Middle frontal gyrus (tissue), 1 donor: ENCODE measurements at regions not wholly inside any gene's neighbourhood (a gene's known extent, or its start where the extent isn't known, plus 50 kb on each side); places are given as distances from the start of the nearest gene placed in this dataset.

ENCODE experiments used
- DNase-seq: peaks from one replicate; pipeline ENCODE4 v3.0.0-alpha.2; 2015; ENCODE audit warnings: low spot score; ENCODE audit errors: extremely low spot score

- DNase-seq, result no peak
Measured at GRCh38 chr13:50677258-50677657, 166.2 kb downstream of the DLEU7 start.

DNA sequence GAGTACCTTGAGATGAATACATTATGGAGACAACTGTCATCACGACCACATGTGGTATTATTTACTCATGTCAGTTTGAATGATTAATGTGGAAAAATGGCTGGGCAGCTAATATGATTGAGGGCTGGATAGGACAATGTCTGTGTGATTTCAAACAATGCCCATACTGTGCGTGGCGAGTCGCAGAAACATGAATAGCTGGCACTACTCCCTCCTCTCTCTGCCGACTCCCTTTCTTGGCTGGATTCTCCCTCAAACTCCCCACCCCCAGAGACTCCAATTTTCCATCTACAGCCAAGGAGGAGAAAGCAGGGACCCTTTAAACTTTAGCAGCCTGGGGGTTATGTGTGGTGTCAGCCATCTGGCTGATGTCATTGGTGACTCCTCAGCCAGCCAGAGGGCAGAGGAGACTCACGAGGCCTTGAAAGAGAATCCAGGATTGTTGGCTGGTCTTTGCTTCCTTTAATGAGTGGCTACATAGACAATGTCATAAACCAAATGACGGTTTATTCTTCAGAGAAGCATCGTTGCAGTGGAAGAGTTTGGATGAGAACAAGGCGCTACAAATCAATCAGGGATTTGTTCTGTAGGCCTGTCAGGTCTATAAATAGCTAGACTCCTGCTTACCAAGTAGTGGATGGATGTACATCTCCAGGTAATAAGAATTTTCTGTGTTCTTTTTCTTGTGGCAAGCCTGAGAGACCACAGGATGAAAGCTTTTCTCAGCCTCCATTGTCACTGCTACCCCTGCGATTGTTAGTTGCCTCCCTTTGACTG lies 165.6 kb downstream of the DLEU7 start:
- no peak for DNase-seq

DNA sequence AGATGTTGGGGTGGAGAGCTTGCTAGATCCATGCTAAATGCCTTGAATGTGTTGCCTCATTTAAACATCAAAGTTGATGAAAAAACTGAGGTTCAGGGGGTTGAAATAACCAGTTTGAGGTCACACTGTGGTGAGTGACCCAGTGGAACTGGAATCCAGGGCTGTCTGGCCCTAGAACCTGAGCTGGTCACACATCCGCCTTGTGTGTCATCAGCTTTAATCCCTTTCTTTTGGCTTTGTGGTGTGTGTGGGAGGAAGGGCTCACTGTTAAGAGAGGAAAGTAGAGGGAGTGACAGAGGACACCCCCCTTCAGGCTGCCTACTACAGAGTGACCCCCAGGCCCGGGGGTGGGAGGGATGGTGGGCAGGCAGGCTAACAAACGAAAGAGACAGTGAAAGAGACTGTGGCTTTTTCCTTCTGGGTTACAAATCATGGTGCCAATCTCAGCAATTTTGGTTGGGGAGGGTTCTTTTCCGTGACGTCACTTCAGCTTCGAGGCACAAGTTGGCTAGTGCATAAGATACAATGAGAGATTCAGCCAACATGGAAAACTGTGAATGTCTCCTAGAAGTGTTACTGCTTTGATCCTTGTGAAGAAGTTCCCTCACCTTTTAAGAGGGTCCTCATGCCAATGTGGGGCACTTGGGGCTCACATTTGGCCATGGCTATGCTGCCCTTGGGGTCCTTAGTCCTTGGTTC lies 164.9 kb downstream of the DLEU7 start:
- DNase-seq, result no peak

- DNase-seq, result no peak
Measured at GRCh38 chr13:50679321-50679720, 164.2 kb downstream of the DLEU7 start.

GRCh38 chr13:50682002-50682401 lies 161.5 kb downstream of the DLEU7 start:
- no peak for DNase-seq

- DNase-seq, result no peak
Measured at GRCh38 chr13:50682966-50683365, 160.5 kb downstream of the DLEU7 start.

- DNase-seq, result no peak
Measured at GRCh38 chr13:50684366-50684765, 159.1 kb downstream of the DLEU7 start.

DNA sequence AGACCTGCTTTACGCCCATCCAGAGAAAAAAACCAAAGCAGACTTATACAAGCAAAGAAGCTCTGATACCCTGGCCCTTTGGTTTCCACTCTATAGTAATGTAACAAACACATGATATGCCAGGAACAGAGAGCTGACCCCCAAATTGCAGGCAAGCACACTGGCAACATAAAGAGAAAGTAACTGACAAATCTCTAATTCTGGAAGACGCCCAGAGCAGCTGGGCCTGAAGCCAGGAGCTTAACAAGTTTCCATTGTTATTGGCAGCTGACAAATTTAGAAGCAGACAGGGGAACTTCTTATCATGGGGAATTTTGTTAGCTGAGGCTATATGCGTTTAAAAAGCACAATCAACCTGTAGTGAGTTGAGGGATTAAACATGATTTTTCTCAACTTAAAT lies 158.0 kb downstream of the DLEU7 start:
- DNase-seq, result peak; percentile 85

DNA sequence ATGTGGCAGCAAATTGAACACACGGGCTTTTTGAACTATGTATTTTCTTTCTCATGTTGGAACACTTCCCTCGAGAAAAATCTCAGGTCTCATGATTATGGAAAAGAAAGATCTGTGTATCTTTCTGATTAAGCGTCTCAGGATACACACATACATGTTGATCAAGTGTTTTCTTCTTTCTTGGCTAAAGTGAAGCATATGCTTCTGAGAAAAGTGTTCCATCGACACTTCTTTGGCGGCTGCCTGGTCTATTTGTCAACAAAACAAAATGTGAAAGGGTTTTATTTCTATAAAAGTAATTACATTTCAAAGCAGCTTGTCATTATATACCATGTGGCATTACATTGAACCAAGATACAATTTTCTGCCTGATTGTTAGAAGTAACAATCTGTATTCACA lies 157.5 kb downstream of the DLEU7 start:
- DNase-seq, result no peak

DNA sequence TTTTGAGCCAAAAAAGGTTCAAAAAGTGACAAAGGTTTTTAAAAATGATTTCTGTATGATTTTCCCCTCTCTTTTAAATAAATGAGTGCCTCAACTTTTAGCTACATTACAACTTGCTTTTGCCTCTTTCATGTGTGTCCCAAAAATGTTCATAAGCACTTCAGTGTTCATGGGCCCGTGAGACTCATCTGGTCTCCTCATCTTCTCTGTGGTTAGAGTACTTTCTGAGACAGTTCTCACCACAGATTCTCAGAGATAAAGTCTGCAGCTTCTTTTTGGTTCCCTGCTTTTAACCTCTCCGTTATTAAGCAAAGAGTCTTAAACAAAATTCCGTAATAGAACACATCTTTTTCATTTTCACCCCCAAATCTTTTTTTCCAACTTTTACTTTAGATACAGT lies 156.9 kb downstream of the DLEU7 start:
- DNase-seq, result no peak

- no peak for DNase-seq
Measured at GRCh38 chr13:50687545-50687944, 155.9 kb downstream of the DLEU7 start.

DNA sequence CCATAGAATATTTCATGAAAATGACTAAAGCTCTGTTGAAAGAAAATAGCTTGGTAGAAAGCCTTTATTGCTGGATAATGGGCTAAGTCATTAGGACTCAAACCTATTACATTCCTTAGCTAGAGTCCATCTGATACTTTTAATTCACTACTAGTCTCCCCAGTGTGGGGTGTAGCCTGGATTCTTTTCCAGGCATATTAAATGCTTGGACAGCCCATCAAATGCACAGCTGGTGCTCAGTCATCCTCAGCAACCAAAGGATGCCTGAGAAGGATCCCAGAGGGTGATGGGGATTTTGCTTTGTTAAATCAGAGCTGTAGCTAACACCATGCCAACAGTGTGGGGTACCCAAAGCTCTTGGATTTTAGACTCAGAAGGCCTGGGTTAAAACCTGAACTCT lies 153.5 kb downstream of the DLEU7 start:
- no peak for DNase-seq

DNA sequence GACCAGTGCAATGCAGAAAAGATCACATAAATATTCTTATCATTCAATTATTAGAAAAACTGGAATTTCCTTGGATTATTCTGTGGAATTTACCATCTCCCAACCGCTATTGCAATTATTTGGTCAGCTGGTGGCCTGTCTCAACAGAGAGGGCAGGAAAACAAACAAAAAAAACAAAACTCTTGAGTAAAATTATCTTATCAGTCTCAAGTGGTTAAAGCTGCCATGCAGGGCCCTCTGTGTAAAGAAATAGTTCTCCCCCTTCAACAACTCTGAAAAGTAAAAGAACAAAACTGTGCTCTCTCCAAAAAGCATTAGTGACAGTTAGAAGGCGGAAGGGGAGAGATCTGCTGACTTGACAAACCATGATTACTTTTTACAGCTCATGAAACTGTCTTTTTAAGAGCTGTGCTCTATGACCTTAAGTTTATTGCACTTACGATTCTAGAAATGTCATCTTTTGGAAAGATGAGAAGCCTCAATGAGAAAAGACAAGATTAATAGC lies 152.3 kb downstream of the DLEU7 start:
- DNase-seq, result no peak

DNA sequence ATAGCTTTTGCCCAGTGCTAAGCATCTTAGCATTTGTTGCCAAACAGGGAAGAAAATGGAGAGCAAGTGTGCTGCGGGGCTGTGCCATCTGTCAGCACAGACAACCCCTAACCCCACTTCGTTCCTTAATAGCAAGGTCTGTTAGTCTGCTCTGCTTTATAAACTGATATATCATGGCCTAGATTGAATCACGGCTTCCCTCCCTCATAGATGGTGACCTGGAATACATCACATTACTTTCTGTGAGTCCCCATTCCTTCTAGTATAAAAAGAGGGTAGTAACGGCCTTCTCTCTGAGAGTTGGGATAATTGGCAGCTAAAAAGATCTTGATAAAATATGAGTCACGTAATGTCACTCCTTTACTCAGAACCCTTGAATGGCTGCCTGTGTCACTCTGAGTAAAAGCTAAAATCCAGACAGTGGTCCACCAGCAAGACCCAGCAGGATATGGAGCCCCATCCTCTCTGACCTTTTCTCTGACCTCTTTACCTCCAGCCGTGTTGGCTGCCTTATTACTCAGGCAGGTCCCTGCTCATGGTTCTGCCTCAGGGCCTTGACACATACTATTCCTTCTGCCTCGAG lies 151.7 kb downstream of the DLEU7 start:
- DNase-seq, result no peak

DNA sequence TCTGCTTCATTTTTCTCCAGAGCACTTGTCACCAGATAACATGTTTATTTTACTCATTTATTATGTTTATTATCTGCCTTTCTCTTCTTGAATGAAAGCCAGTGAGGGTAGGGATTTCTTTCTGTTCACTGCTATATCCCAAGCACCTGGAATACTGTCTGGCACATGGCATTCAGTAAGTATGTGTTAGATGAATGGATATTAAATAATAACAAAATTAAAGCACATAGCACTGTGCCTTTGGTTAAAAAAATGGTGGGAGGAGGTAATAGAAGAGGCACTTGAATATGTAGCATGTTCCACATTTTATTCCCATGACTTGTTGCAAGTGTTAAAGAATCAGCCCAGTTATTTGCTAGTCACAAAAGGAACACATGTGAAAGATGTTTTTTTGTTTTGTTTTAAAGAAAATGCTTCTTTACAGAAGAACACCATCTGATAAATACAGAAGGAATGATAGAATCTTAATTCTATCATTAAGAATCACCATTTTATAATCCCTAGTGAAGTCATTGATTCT lies 151.0 kb downstream of the DLEU7 start:
- DNase-seq, result no peak

DNA sequence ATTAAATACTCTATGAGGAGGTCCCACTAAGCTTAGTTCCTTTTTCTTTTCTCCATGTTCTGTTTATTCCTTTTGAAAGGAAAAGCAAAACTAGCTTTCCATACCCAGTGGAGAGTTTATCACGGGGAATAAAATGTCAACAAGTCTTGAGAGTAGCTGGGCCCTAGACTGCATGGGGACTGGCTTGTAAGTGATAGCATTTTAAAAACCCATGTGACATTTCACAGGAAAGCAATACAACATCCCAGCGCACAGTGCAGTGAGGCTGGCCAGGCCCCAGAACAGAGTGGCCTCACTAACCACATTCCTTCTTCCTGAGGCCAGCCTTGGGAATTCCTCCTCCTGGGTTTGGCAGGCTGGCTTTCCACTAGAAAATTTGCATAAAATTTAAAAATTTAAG lies 149.8 kb downstream of the DLEU7 start:
- DNase-seq, result no peak

DNA sequence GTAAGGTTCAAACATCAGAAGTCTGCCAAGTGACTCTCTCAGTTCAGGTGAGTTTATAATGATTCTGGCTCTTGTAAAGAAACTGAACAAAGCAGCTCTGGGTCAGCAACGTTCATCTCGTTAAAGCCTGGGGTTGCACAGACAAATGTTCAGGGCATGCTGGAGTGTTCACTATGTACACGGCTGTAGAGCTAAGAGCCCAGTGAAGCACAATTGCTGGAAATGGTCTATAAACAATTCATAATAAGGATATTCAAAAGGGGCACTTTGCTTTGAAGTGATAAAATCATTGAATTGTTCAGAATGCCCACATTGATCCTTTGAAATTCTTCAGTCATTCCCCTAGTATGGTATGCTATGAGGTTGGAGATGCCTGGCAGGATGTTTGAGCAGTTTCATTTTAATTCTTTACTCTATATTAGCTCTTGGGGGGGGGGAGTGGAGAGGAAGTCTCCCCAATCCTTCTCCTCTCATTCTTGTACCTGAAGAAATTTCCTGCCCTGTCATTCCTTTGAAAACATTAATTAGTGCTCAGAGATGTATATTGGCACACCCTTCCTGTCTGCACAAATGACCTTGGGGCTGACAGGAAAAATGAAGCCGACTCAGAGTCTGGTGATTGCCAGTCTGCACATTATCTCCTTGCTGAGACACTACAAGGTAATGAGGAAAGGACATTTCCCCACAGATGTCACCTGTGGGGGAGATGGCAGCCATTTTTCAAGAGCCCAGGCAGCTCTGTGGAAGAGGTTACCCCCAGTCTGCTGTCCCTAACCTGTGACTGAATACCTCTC lies 145.5 kb downstream of the DLEU7 start:
- DNase-seq, result no peak

- no peak for DNase-seq
Measured at GRCh38 chr13:50699874-50700663, 143.4 kb downstream of the DLEU7 start.

- DNase-seq, result no peak
Measured at GRCh38 chr13:50700664-50701305, 142.7 kb downstream of the DLEU7 start.

DNA sequence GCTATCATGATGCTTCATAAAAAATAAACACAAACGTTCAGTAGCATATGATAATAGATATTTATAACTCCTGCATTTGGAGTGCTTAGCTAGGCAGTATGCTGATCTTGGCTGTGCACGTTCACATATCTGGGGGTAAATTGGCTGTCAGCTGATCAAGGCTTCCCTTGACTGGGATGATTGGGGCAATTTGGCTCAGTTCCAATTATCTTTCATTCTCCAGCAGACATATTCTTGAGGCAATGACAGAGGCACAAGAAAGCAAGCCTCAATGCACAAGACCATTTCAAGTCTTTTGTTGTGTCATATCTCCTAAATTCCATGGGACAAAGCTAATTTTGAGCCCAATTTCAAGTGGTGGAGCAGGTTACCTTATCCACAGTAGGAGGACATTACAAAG lies 142.0 kb downstream of the DLEU7 start:
- no peak for DNase-seq
